ENCODE measurements at regions not wholly inside any gene's neighbourhood (a gene's known extent, or its start where the extent isn't known, plus 50 kb on each side); places are given as distances from the start of the nearest gene placed in this dataset.
"Not testable (repeated sequence)": the region's sequence is repeated elsewhere in the genome, so short reads cannot be mapped to it uniquely, and the experiment has no call there.

DNA sequence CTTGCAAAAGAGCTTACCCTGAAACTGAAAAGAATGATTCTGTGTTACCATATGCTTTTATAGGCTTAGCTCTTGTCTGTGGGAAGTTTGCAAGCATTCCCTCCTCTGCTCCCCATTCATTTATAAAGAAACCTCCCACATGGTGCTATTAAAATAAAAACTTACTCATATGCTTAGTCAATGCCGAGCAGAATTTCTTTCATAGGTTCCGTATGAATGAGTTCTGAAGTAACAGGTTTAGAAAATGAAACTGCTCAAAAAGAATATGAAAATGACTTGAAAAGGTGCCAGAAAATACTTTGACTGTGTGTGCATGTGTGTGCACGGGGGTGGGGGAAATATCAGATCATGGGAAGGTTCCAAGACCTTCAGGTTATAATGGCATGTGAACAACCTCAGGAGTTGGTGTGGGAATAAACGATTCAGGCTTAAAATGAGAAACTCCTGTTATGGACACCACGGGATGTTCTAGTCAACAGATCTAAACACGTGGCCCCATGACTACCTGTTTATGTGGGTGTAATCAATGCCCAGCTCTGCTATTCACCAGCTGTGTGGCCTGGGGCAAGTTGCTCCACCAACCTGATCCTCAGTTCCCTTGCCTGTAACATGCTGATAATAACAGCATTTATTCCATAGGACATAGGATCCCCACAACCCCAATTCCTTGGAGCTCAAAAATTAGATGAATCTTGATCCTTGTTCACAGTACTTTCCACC, 293.7 kb upstream of the PLGLB1 start:
- not testable (repeated sequence) for H3K27me3 ChIP-seq (replicated peaks; ENCODE audit: insufficient read depth, low read length); H3F3A ChIP-seq (ENCODE audit: insufficient read depth, low read length); H3K9me3 ChIP-seq (replicated peaks; ENCODE audit: insufficient read depth, low read length); H3K27ac ChIP-seq (ENCODE audit: low read length); H3K9ac ChIP-seq (ENCODE audit: low read length); H2AFZ ChIP-seq (ENCODE audit: low read length); H3K9me2 ChIP-seq (replicated peaks; ENCODE audit: insufficient read depth, low read length); H3K79me2 ChIP-seq (ENCODE audit: low read length); H4K20me1 ChIP-seq (ENCODE audit: insufficient read depth, low read length); H3K4me3 ChIP-seq (ENCODE audit: low read length); H3K4me1 ChIP-seq (ENCODE audit: low read length); H3K36me3 ChIP-seq (replicated peaks; ENCODE audit: insufficient read depth, low read length)
- peak; percentile 50 for DNase-seq
- peak overlapping the region; percentile 21; the same call in 1 of the 2 replicates for H3K4me2 ChIP-seq (ENCODE audit: low read depth, low read length)

DNA sequence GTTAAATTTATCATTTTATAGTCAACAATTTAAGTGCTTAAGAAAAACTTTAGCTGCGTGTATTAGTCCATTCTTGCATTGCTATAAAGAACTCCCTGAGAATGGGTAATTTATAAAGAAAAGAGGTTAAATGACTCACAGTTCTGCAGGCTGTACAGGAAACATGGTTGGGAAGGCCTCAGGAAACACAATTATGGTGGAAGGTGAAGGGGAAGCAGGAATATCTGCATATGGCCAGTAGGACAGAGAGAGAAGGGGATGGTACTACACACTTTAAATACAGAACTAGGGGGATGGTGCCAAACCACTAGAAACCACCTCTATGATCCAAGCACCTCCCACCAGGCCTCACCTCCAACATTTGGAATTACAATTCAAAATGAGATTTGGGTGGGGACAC, 295.5 kb upstream of the PLGLB1 start:
- not testable (repeated sequence) for H3K9me3 ChIP-seq (replicated peaks; ENCODE audit: insufficient read depth, low read length); H3K4me1 ChIP-seq (ENCODE audit: low read length); H3K27me3 ChIP-seq (replicated peaks; ENCODE audit: insufficient read depth, low read length); DNase-seq; H3K27ac ChIP-seq (ENCODE audit: low read length); H3K9me2 ChIP-seq (replicated peaks; ENCODE audit: insufficient read depth, low read length); H3K4me2 ChIP-seq (ENCODE audit: low read depth, low read length); H2AFZ ChIP-seq (ENCODE audit: low read length); H4K20me1 ChIP-seq (ENCODE audit: insufficient read depth, low read length); H3K36me3 ChIP-seq (replicated peaks; ENCODE audit: insufficient read depth, low read length); H3K79me2 ChIP-seq (ENCODE audit: low read length); H3K9ac ChIP-seq (ENCODE audit: low read length); H3F3A ChIP-seq (ENCODE audit: insufficient read depth, low read length); H3K4me3 ChIP-seq (ENCODE audit: low read length)

GRCh38 chr2:87318814-87319491, 297.3 kb upstream of the PLGLB1 start:
- not testable (repeated sequence) for H3K9me2 ChIP-seq (replicated peaks; ENCODE audit: insufficient read depth, low read length); H3K27ac ChIP-seq (ENCODE audit: low read length); H3K36me3 ChIP-seq (replicated peaks; ENCODE audit: insufficient read depth, low read length); H3K9ac ChIP-seq (ENCODE audit: low read length); H4K20me1 ChIP-seq (ENCODE audit: insufficient read depth, low read length); H3F3A ChIP-seq (ENCODE audit: insufficient read depth, low read length); H3K27me3 ChIP-seq (replicated peaks; ENCODE audit: insufficient read depth, low read length); H3K9me3 ChIP-seq (replicated peaks; ENCODE audit: insufficient read depth, low read length); DNase-seq; H3K4me3 ChIP-seq (ENCODE audit: low read length); H3K4me2 ChIP-seq (ENCODE audit: low read depth, low read length); H3K4me1 ChIP-seq (ENCODE audit: low read length); H3K79me2 ChIP-seq (ENCODE audit: low read length); H2AFZ ChIP-seq (ENCODE audit: low read length)

- not testable (repeated sequence) for H3K9ac ChIP-seq (ENCODE audit: low read length); H3K36me3 ChIP-seq (replicated peaks; ENCODE audit: insufficient read depth, low read length); H3K9me3 ChIP-seq (replicated peaks; ENCODE audit: insufficient read depth, low read length); H4K20me1 ChIP-seq (ENCODE audit: insufficient read depth, low read length); H3K27ac ChIP-seq (ENCODE audit: low read length); H3K4me1 ChIP-seq (ENCODE audit: low read length); H3K4me3 ChIP-seq (ENCODE audit: low read length); H2AFZ ChIP-seq (ENCODE audit: low read length); H3K9me2 ChIP-seq (replicated peaks; ENCODE audit: insufficient read depth, low read length); DNase-seq; H3K79me2 ChIP-seq (ENCODE audit: low read length); H3F3A ChIP-seq (ENCODE audit: insufficient read depth, low read length); H3K4me2 ChIP-seq (ENCODE audit: low read depth, low read length); H3K27me3 ChIP-seq (replicated peaks; ENCODE audit: insufficient read depth, low read length)
These were observed 298.1 kb upstream of the PLGLB1 start for GRCh38 chr2:87319705-87320104.

- DNase-seq; H3K9ac ChIP-seq (ENCODE audit: low read length); H3K4me1 ChIP-seq (ENCODE audit: low read length); H3K9me3 ChIP-seq (replicated peaks; ENCODE audit: insufficient read depth, low read length); H3F3A ChIP-seq (ENCODE audit: insufficient read depth, low read length); H3K9me2 ChIP-seq (replicated peaks; ENCODE audit: insufficient read depth, low read length); H2AFZ ChIP-seq (ENCODE audit: low read length); H3K36me3 ChIP-seq (replicated peaks; ENCODE audit: insufficient read depth, low read length); H3K79me2 ChIP-seq (ENCODE audit: low read length); H3K4me3 ChIP-seq (ENCODE audit: low read length); H3K4me2 ChIP-seq (ENCODE audit: low read depth, low read length); H3K27me3 ChIP-seq (replicated peaks; ENCODE audit: insufficient read depth, low read length); H3K27ac ChIP-seq (ENCODE audit: low read length); H4K20me1 ChIP-seq (ENCODE audit: insufficient read depth, low read length): not testable (repeated sequence)
These were observed 299.6 kb upstream of the PLGLB1 start for GRCh38 chr2:87321201-87321600.

DNA sequence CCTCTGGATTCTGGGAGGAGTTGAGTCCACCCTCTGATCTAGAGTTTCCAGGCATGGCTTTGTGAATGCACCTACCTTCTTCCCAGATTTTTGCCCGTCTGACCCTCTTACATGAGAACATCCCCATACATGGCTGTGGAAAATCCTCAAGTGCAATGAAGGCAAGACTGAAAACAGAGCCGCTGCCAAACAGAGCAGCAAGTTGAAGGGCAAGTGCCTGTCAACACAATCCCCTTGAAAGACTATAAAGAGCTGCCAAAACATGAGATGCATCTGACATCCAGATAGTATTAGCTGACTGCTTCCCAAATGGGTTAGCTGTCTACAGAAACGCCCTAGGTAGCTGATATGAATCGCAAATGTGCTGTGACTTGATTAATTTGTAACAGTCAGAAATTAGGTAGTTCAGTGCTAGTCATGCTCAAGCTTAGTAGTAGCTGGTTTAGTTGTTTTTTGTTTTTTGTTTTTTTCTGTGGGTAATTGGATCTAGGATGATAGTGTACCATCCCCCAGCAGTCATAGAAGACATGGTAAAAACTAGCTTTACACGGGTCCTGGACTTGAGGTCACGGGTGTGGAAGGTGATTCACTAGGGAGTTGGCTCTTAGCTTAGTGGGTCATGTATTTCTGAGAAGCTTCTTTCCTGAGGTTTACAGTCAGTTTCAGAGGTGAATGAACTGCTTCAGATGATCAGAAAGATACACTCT, 302.8 kb upstream of the PLGLB1 start:
- not testable (repeated sequence) for H3K27ac ChIP-seq (ENCODE audit: low read length); H3K79me2 ChIP-seq (ENCODE audit: low read length); DNase-seq; H3F3A ChIP-seq (ENCODE audit: insufficient read depth, low read length); H3K9me3 ChIP-seq (replicated peaks; ENCODE audit: insufficient read depth, low read length); H3K27me3 ChIP-seq (replicated peaks; ENCODE audit: insufficient read depth, low read length); H3K4me2 ChIP-seq (ENCODE audit: low read depth, low read length); H3K4me3 ChIP-seq (ENCODE audit: low read length); H3K36me3 ChIP-seq (replicated peaks; ENCODE audit: insufficient read depth, low read length); H3K9me2 ChIP-seq (replicated peaks; ENCODE audit: insufficient read depth, low read length); H2AFZ ChIP-seq (ENCODE audit: low read length); H4K20me1 ChIP-seq (ENCODE audit: insufficient read depth, low read length); H3K9ac ChIP-seq (ENCODE audit: low read length); H3K4me1 ChIP-seq (ENCODE audit: low read length)

- not testable (repeated sequence) for H4K20me1 ChIP-seq (ENCODE audit: insufficient read depth, low read length); DNase-seq; H3K27ac ChIP-seq (ENCODE audit: low read length); H3F3A ChIP-seq (ENCODE audit: insufficient read depth, low read length); H3K36me3 ChIP-seq (replicated peaks; ENCODE audit: insufficient read depth, low read length); H3K9ac ChIP-seq (ENCODE audit: low read length); H3K4me1 ChIP-seq (ENCODE audit: low read length); H3K79me2 ChIP-seq (ENCODE audit: low read length); H3K9me2 ChIP-seq (replicated peaks; ENCODE audit: insufficient read depth, low read length); H3K4me2 ChIP-seq (ENCODE audit: low read depth, low read length); H3K4me3 ChIP-seq (ENCODE audit: low read length); H3K9me3 ChIP-seq (replicated peaks; ENCODE audit: insufficient read depth, low read length); H2AFZ ChIP-seq (ENCODE audit: low read length); H3K27me3 ChIP-seq (replicated peaks; ENCODE audit: insufficient read depth, low read length)
These were observed 303.6 kb upstream of the PLGLB1 start for GRCh38 chr2:87325042-87325910.

All from MM.1S (cell line).